GM12878 (cell line): ENCODE measurements at regions not wholly inside any gene's neighbourhood (a gene's known extent, or its start where the extent isn't known, plus 50 kb on each side); places are given as distances from the start of the nearest gene placed in this dataset.

Experiments used
- CREM ChIP-seq: IDR thresholded peaks from 2 replicates; pipeline ENCODE4 v1.6.1; 2014; ENCODE audit warnings: antibody characterized with exemption, low read depth
- CTCF ChIP-seq, 3 experiments: IDR thresholded peaks in 2 of 3; conservative IDR thresholded peaks in 1 of 3; 2 replicates each; pipeline ENCODE4 v1.5.1; 2011; ENCODE audit warnings: low read depth in 3 of 3, low read length in 3 of 3, mild to moderate bottlenecking in 3 of 3, control low read depth in 2 of 3, moderate library complexity in 2 of 3, inconsistent platforms in 1 of 3, mixed read lengths in 1 of 3; ENCODE audit not compliant: control insufficient read depth in 2 of 3, insufficient read depth in 1 of 3; ENCODE audit errors: extremely low read depth in 1 of 3
- TARDBP ChIP-seq: IDR thresholded peaks from 2 replicates; pipeline ENCODE4 v1.6.1; 2016; ENCODE audit warnings: borderline replicate concordance

GRCh38 chr4:163679189-163679588 lies 184.7 kb downstream of the TMA16 start:
- TF ChIP-seq TARDBP, result no peak
- TF ChIP-seq CTCF (IDR thresholded peaks at IDR 0.05 in 2 of 3, conservative IDR thresholded peaks at IDR 0.05 in 1 of 3; ENCODE audit: control insufficient read depth in 2 of 3, extremely low read depth in 1 of 3, insufficient read depth in 1 of 3, low read depth in 3 of 3, low read length in 3 of 3), result peak; percentile 16 to 42 (median 29); a peak in 3 of 6 replicates
- TF ChIP-seq CREM, result no peak
